IMR-90 (cell line): ENCODE measurements at regions not wholly inside any gene's neighbourhood (a gene's known extent, or its start where the extent isn't known, plus 50 kb on each side); places are given as distances from the start of the nearest gene placed in this dataset.

Experiments used
- ATAC-seq: fragments of 200-7000 bp; cut with Tn5 transposase; 2 replicates; pipeline ENCODE4 v1.9.1; 2020; ENCODE audit warnings: low read depth, mild to moderate bottlenecking, moderate library complexity
- BruUV-seq: library from RNA; stranded (reverse); fragments of 400-500 nt; replicated peaks from 2 replicates; lab custom pipeline; 2021; lab: Mats Ljungman, UMichigan
- CTCF ChIA-PET: fragments of 300-600 bp; formaldehyde crosslinking; extraction: SDS; loops from one replicate; lab custom pipeline; 2021; ENCODE audit warnings: antibody characterized with exemption; lab: Yijun Ruan, JAX
- POLR2A ChIA-PET: fragments of 300-600 bp; sonication (Branson Sonifier 250); formaldehyde crosslinking; loops from one replicate; lab custom pipeline; 2022; ENCODE audit warnings: antibody characterized with exemption; ENCODE audit not compliant: unreplicated experiment; lab: Charles Lee
- DNase-seq: peaks from one replicate; pipeline ENCODE4 v3.0.0; 2013
- H2AFZ ChIP-seq: replicated peaks from 2 replicates; pipeline ENCODE3; 2013; ENCODE audit warnings: low read length, mild to moderate bottlenecking; ENCODE audit not compliant: poor library complexity
- H2AK5ac ChIP-seq: 2 replicates; pipeline ENCODE4 v1.6.1; 2013; ENCODE audit warnings: low read depth, low read length, inconsistent platforms
- H2AK9ac ChIP-seq: replicated peaks from 2 replicates; pipeline ENCODE3; 2013; ENCODE audit warnings: mild to moderate bottlenecking, low read depth, low read length, moderate library complexity; ENCODE audit not compliant: poor library complexity
- H2BK120ac ChIP-seq: 2 replicates; pipeline ENCODE4 v1.6.1; 2013; ENCODE audit warnings: low read depth, low read length, inconsistent platforms
- H2BK15ac ChIP-seq: 3 replicates; pipeline ENCODE4 v1.6.1; 2013; ENCODE audit warnings: low read depth, low read length, inconsistent platforms
- H2BK20ac ChIP-seq: 2 replicates; pipeline ENCODE4 v1.6.1; 2013; ENCODE audit warnings: low read depth, mild to moderate bottlenecking, inconsistent platforms, low read length, moderate library complexity
- H2BK5ac ChIP-seq: 2 replicates; pipeline ENCODE4 v1.6.1; 2013; ENCODE audit warnings: mild to moderate bottlenecking, low read depth, low read length, inconsistent platforms; ENCODE audit not compliant: poor library complexity, severe bottlenecking
- H3K14ac ChIP-seq: replicated peaks from 2 replicates; pipeline ENCODE4 v1.6.1; 2013; ENCODE audit warnings: low read depth, low read length, inconsistent platforms
- H3K18ac ChIP-seq: 2 replicates; pipeline ENCODE4 v1.6.1; 2013; ENCODE audit warnings: low read depth, low read length, control low read depth
- H3K23ac ChIP-seq: 2 replicates; pipeline ENCODE4 v1.6.1; 2013; ENCODE audit warnings: low read depth, low read length, inconsistent platforms
- H3K27ac ChIP-seq: 2 replicates; pipeline ENCODE4 v1.5.1; 2013; ENCODE audit warnings: mild to moderate bottlenecking, control low read depth, low read length; ENCODE audit not compliant: insufficient read depth
- H3K27me3 ChIP-seq: 2 replicates; pipeline ENCODE4 v1.6.1; 2013; ENCODE audit warnings: low read length; ENCODE audit not compliant: control insufficient read depth, insufficient read depth
- H3K36me3 ChIP-seq: 2 replicates; pipeline ENCODE4 v1.6.1; 2013; ENCODE audit warnings: low read length, mixed read lengths; ENCODE audit not compliant: control insufficient read depth, insufficient read depth
- H3K4ac ChIP-seq: 2 replicates; pipeline ENCODE4 v1.6.1; 2013; ENCODE audit warnings: low read depth, low read length, inconsistent platforms
- H3K4me1 ChIP-seq: 2 replicates; pipeline ENCODE4 v1.6.1; 2013; ENCODE audit warnings: low read length, mixed read lengths; ENCODE audit not compliant: control insufficient read depth, insufficient read depth
- H3K4me2 ChIP-seq: 2 replicates; pipeline ENCODE4 v1.6.1; 2013; ENCODE audit warnings: low read depth, mild to moderate bottlenecking, control low read depth, low read length, moderate library complexity
- H3K4me3 ChIP-seq: 2 replicates; pipeline ENCODE4 v1.5.1; 2013; ENCODE audit warnings: low read depth, mild to moderate bottlenecking, control low read depth, low read length, moderate library complexity; ENCODE audit not compliant: insufficient read depth
- H3K56ac ChIP-seq: 2 replicates; pipeline ENCODE4 v1.6.1; 2013; ENCODE audit warnings: low read length, inconsistent platforms; ENCODE audit not compliant: insufficient read depth; ENCODE audit errors: extremely low read depth
- H3K79me1 ChIP-seq, 2 experiments: 2 replicates each; pipeline ENCODE4 v1.6.1; 2013; ENCODE audit warnings: low read length in 2 of 2, inconsistent platforms in 1 of 2, low read depth in 1 of 2
- H3K9ac ChIP-seq: 2 replicates; pipeline ENCODE4 v1.6.1; 2013; ENCODE audit warnings: low read depth, low read length, control low read depth
- H3K9me1 ChIP-seq: 2 replicates; pipeline ENCODE4 v1.6.1; 2013; ENCODE audit warnings: low read length, inconsistent platforms; ENCODE audit not compliant: insufficient read depth
- H3K9me3 ChIP-seq: 2 replicates; pipeline ENCODE4 v1.6.1; 2013; ENCODE audit warnings: low read length; ENCODE audit not compliant: control insufficient read depth, insufficient read depth
- H4K20me1 ChIP-seq: 2 replicates; pipeline ENCODE4 v1.6.1; 2013; ENCODE audit warnings: low read length, inconsistent platforms; ENCODE audit not compliant: insufficient read depth
- H4K5ac ChIP-seq: 2 replicates; pipeline ENCODE4 v1.6.1; 2013; ENCODE audit warnings: mild to moderate bottlenecking, low read depth, low read length, control low read depth
- H4K8ac ChIP-seq, 2 experiments: 2 replicates each; pipeline ENCODE4 v1.6.1; 2013; ENCODE audit warnings: low read depth in 2 of 2, low read length in 2 of 2, control low read depth in 1 of 2, inconsistent platforms in 1 of 2
- H4K91ac ChIP-seq: 2 replicates; pipeline ENCODE4 v1.6.1; 2013; ENCODE audit warnings: low read depth, low read length, inconsistent platforms; ENCODE audit not compliant: insufficient read depth
- BHLHE40 ChIP-seq: fragments of 150-350 bp; IDR thresholded peaks from 2 replicates; pipeline ENCODE4 v1.6.1; 2016; ENCODE audit warnings: mild to moderate bottlenecking, low read depth, low read length
- CEBPB ChIP-seq: IDR thresholded peaks from 2 replicates; pipeline ENCODE4 v1.6.1; 2012; ENCODE audit warnings: low read depth, low read length, improper control_type of control experiment
- CHD1 ChIP-seq: IDR thresholded peaks from 2 replicates; pipeline ENCODE4 v1.6.1; 2012; ENCODE audit warnings: low read depth, low read length, improper control_type of control experiment
- CTCF ChIP-seq: conservative IDR thresholded peaks from 2 replicates; pipeline ENCODE4 v1.5.1; 2012; ENCODE audit warnings: mild to moderate bottlenecking, low read depth, low read length, improper control_type of control experiment
- ELK1 ChIP-seq: fragments of 150-350 bp; IDR thresholded peaks from 2 replicates; pipeline ENCODE4 v1.6.1; 2016; ENCODE audit warnings: low read depth, mild to moderate bottlenecking, low read length, moderate library complexity, borderline replicate concordance
- FOS ChIP-seq: fragments of 150-350 bp; IDR thresholded peaks from 2 replicates; pipeline ENCODE4 v1.6.1; 2016; ENCODE audit warnings: low read depth, low read length
- MAFK ChIP-seq: IDR thresholded peaks from 2 replicates; pipeline ENCODE4 v1.6.1; 2012; ENCODE audit warnings: low read depth, low read length, improper control_type of control experiment
- MAZ ChIP-seq: IDR thresholded peaks from 2 replicates; pipeline ENCODE4 v1.6.1; 2012; ENCODE audit warnings: low read depth, mild to moderate bottlenecking, low read length, improper control_type of control experiment, moderate library complexity, borderline replicate concordance
- MXI1 ChIP-seq: IDR thresholded peaks from 2 replicates; pipeline ENCODE4 v1.6.1; 2012; ENCODE audit warnings: low read depth, mild to moderate bottlenecking, low read length, moderate library complexity, borderline replicate concordance
- NFE2L2 ChIP-seq: fragments of 150-350 bp; IDR thresholded peaks from 2 replicates; pipeline ENCODE4 v1.6.1; 2016; ENCODE audit warnings: low read depth, mild to moderate bottlenecking, low read length
- POLR2A ChIP-seq: IDR thresholded peaks from 2 replicates; pipeline ENCODE4 v1.6.1; 2012; ENCODE audit warnings: mild to moderate bottlenecking, low read depth, low read length
- RAD21 ChIP-seq: IDR thresholded peaks from 2 replicates; pipeline ENCODE4 v1.6.1; 2012; ENCODE audit warnings: low read length, improper control_type of control experiment
- RCOR1 ChIP-seq: IDR thresholded peaks from 2 replicates; pipeline ENCODE4 v1.6.1; 2012; ENCODE audit warnings: mild to moderate bottlenecking, low read length, improper control_type of control experiment; ENCODE audit not compliant: insufficient replicate concordance
- RFX5 ChIP-seq: IDR thresholded peaks from 2 replicates; pipeline ENCODE4 v1.8.0; 2012; ENCODE audit warnings: low read depth, mild to moderate bottlenecking, low read length, moderate library complexity
- SMC3 ChIP-seq: fragments of 150-350 bp; IDR thresholded peaks from 2 replicates; pipeline ENCODE4 v1.6.1; 2016; ENCODE audit warnings: low read depth, mild to moderate bottlenecking, antibody characterized with exemption, low read length, moderate library complexity
- WGBS, 2 experiments: methylation state at CpG; one replicate each; pipeline versions ENCODE4 v1.1.5 to v1.1.7; 2013; ENCODE audit warnings: missing lambda C conversion rate in 2 of 2; ENCODE audit not compliant: insufficient read length in 1 of 2; ENCODE audit errors: extremely low coverage in 2 of 2; 5-methylcytosine and 5-hydroxymethylcytosine counted together
- dilution Hi-C: fragments of 300-500 bp; cut with HindIII; formaldehyde crosslinking; loops from one replicate; pipeline ENCODE4 v1.14.3; 2018; ENCODE audit warnings: low sequenced_read_pairs; ENCODE audit not compliant: unreplicated experiment
- in situ Hi-C: fragments of 300-500 bp; cut with MboI; formaldehyde crosslinking; loops from 3 replicates; pipeline ENCODE4 v1.14.3; 2019; ENCODE audit warnings: low sequenced_read_pairs, inconsistent platforms, mixed read lengths
- intact Hi-C: fragments of 100-400 bp; cut with micrococcal nuclease; formaldehyde crosslinking; loops from 2 replicates; pipeline ENCODE4 v1.10.0; 2022
- TF ChIP-seq, protein P1 (sequence below): fragments of 150-350 bp; IDR thresholded peaks from 2 replicates; pipeline ENCODE4 v1.6.1; 2017; ENCODE audit warnings: mild to moderate bottlenecking, antibody characterized with exemption, low read length, low read depth

DNA sequence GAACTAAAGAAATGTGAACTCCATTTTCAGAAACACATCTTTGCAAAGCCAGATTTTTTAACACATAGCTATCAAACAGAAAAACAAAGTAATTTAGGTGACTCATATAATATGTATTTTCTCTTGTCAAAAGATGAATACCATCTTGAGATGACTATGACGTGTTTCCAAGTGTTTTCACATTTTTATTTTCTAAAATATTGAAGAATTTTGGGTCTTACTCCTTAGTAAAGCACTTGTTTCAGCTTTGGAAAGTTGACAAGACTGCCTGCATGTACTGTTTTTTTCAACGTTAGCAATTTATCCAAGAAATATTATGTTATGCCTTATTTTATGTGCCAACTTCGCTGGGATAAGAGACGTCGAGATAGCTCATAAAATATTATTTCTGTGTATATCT, 733.9 kb upstream of the EPHA5 start:
- Histone ChIP-seq H4K20me1 (no peaks in the 10 kb centered on the region), H3K4me3 (no peak overlapping the region), H2BK20ac (no peak overlapping the region), H3K79me1 (no peaks in the 10 kb centered on the region), H3K27ac (no peak overlapping the region), H3K9me1 (no peaks in the 10 kb centered on the region), H3K4me1 (no peaks in the 10 kb centered on the region), H3K56ac (no peak overlapping the region), H3K9me3 (peaks cover 2% of the 10 kb centered on the region; the same call in 1 of the 2 replicates), H3K4me2 (no peak overlapping the region), H3K27me3 (no peaks in the 10 kb centered on the region), H2AK9ac (no peak overlapping the region), H2AK5ac (no peak overlapping the region), H4K91ac (no peak overlapping the region), H3K18ac (no peak overlapping the region), H4K8ac (no peak overlapping the region), H2BK5ac (no peak overlapping the region), H3K9ac (no peak overlapping the region), H3K23ac (no peak overlapping the region), H2BK15ac (no peak overlapping the region), H2BK120ac (no peak overlapping the region), H3K36me3 (no peaks in the 10 kb centered on the region), H2AFZ (no peak overlapping the region), H3K14ac (no peak overlapping the region), H3K4ac (no peak overlapping the region), H4K5ac (no peak overlapping the region)
- dilution Hi-C loops (no loop called here), in situ Hi-C loops (no loop called here), intact Hi-C loops (no loop called here)
- no CpG with 5 or more reads among the region's 5 CpGs for WGBS, 2 experiments
- ChIA-PET POLR2A (no interaction called here), CTCF (no interaction called here)
- no peak for TF ChIP-seq RCOR1
- no peak for TF ChIP-seq POLR2A
- no peak for TF ChIP-seq CTCF
- TF ChIP-seq ELK1: no peak
- TF ChIP-seq RFX5: no peak
- no peak for TF ChIP-seq MXI1
- TF ChIP-seq CHD1: no peak
- no peak for TF ChIP-seq NFE2L2
- no peak for TF ChIP-seq RAD21
- TF ChIP-seq, protein P1, sequence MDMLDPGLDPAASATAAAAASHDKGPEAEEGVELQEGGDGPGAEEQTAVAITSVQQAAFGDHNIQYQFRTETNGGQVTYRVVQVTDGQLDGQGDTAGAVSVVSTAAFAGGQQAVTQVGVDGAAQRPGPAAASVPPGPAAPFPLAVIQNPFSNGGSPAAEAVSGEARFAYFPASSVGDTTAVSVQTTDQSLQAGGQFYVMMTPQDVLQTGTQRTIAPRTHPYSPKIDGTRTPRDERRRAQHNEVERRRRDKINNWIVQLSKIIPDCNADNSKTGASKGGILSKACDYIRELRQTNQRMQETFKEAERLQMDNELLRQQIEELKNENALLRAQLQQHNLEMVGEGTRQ: no peak
- TF ChIP-seq CEBPB: no peak
- TF ChIP-seq SMC3: no peak
- no peak for TF ChIP-seq FOS
- no peak for TF ChIP-seq MAZ
- TF ChIP-seq MAFK: no peak
- no peak for TF ChIP-seq BHLHE40
- BruUV-seq: no TSS peak
- ATAC-seq (no peak), DNase-seq (no peak)
